OCI-LY7 (cell line): ENCODE measurements at regions not wholly inside any gene's neighbourhood (a gene's known extent, or its start where the extent isn't known, plus 50 kb on each side); places are given as distances from the start of the nearest gene placed in this dataset.

Experiments used
- BruUV-seq: library from RNA; stranded (reverse); fragments of 400-500 nt; replicated peaks from 2 replicates; lab custom pipeline; 2021; lab: Mats Ljungman, UMichigan
- CTCF ChIA-PET: fragments of 300-600 bp; sonication (Branson Sonifier 250); formaldehyde crosslinking; loops from one replicate; lab custom pipeline; 2022; ENCODE audit warnings: antibody characterized with exemption; ENCODE audit not compliant: unreplicated experiment; lab: Charles Lee
- POLR2A ChIA-PET: fragments of 300-600 bp; sonication (Branson Sonifier 250); formaldehyde crosslinking; loops from one replicate; lab custom pipeline; 2022; ENCODE audit warnings: antibody characterized with exemption; lab: Charles Lee
- DNase-seq: peaks from one replicate; pipeline ENCODE4 v3.0.0-alpha.2; 2015; ENCODE audit warnings: low spot score
- H2AFZ ChIP-seq: fragments of 200-600 bp; sonication (generic), shearing (Covaris generic); 2 replicates; pipeline ENCODE4 v1.6.1; 2014; ENCODE audit warnings: mild to moderate bottlenecking, antibody characterized with exemption, low read length, moderate library complexity
- H3K27ac ChIP-seq: fragments of 200-600 bp; sonication (generic); 2 replicates; pipeline ENCODE4 v1.5.1; 2014; ENCODE audit warnings: mixed run types, low read depth, mild to moderate bottlenecking, moderate library complexity, low read length, inconsistent platforms; ENCODE audit not compliant: poor library complexity, severe bottlenecking
- H3K36me3 ChIP-seq: fragments of 200-600 bp; sonication (generic); 2 replicates; pipeline ENCODE4 v1.6.1; 2014; ENCODE audit warnings: mild to moderate bottlenecking, antibody characterized with exemption, low read length, moderate library complexity, mixed read lengths; ENCODE audit not compliant: insufficient read depth
- H3K4me1 ChIP-seq: fragments of 200-600 bp; sonication (generic); 2 replicates; pipeline ENCODE4 v1.5.1; 2014; ENCODE audit warnings: mild to moderate bottlenecking, low read length; ENCODE audit not compliant: insufficient read depth, poor library complexity, severe bottlenecking
- H3K4me2 ChIP-seq: fragments of 200-600 bp; sonication (generic); 2 replicates; pipeline ENCODE4 v1.6.1; 2014; ENCODE audit warnings: mild to moderate bottlenecking, low read length
- H3K4me3 ChIP-seq: fragments of 200-600 bp; sonication (generic); 2 replicates; pipeline ENCODE4 v1.5.1; 2014; ENCODE audit warnings: mild to moderate bottlenecking, low read depth, low read length; ENCODE audit not compliant: poor library complexity, severe bottlenecking
- H3K79me2 ChIP-seq: fragments of 200-600 bp; sonication (generic); 2 replicates; pipeline ENCODE4 v1.6.1; 2016; ENCODE audit warnings: low read depth, mild to moderate bottlenecking, low read length, moderate library complexity, mixed read lengths; ENCODE audit not compliant: insufficient read depth
- H3K9me2 ChIP-seq: fragments of 200-600 bp; sonication (generic); 2 replicates; pipeline ENCODE4 v1.6.1; 2016; ENCODE audit warnings: mild to moderate bottlenecking, low read length, mixed read lengths; ENCODE audit not compliant: insufficient read depth
- H3K9me3 ChIP-seq: fragments of 200-600 bp; sonication (generic); 2 replicates; pipeline ENCODE4 v1.6.1; 2014; ENCODE audit warnings: mild to moderate bottlenecking, mixed run types, low read length, mixed read lengths
- H4K20me1 ChIP-seq: fragments of 200-600 bp; sonication (generic); 2 replicates; pipeline ENCODE4 v1.6.1; 2014; ENCODE audit warnings: mild to moderate bottlenecking, antibody characterized with exemption, low read length, moderate library complexity, mixed read lengths; ENCODE audit not compliant: insufficient read depth
- CTCF ChIP-seq: fragments of 200-600 bp; sonication (generic); conservative IDR thresholded peaks from 2 replicates; pipeline ENCODE4 v1.5.1; 2014; ENCODE audit warnings: mild to moderate bottlenecking, antibody characterized with exemption, low read length, moderate library complexity, mixed read lengths
- EZH2phosphoT487 ChIP-seq: fragments of 200-600 bp; sonication (generic); IDR thresholded peaks from 2 replicates; pipeline ENCODE4 v1.6.1; 2018; ENCODE audit warnings: low read depth, borderline replicate concordance, mild to moderate bottlenecking, mixed run types, antibody characterized with exemption, low read length, moderate library complexity, mixed read lengths
- intact Hi-C: fragments of 100-400 bp; cut with micrococcal nuclease; formaldehyde crosslinking; loops from one replicate; pipeline ENCODE4 v1.10.0; 2022; ENCODE audit not compliant: unreplicated experiment

- BruUV-seq, result no TSS peak
- TF ChIP-seq EZH2phosphoT487 (no peak), CTCF (no peak)
- no peak for DNase-seq
- no peaks in the 10 kb centered on the region for H3K79me2 ChIP-seq
- H3K4me3 ChIP-seq, result no peak overlapping the region
- H3K27ac ChIP-seq, result no peak overlapping the region
- no peak overlapping the region for H3K4me2 ChIP-seq
- no peaks in the 10 kb centered on the region for H3K4me1 ChIP-seq
- H3K9me3 ChIP-seq, result no peaks in the 10 kb centered on the region
- H4K20me1 ChIP-seq, result no peaks in the 10 kb centered on the region
- no peak overlapping the region for H2AFZ ChIP-seq
- no peaks in the 10 kb centered on the region for H3K9me2 ChIP-seq
- CTCF ChIA-PET, result no interaction called here
- intact Hi-C loops, result no loop called here
- H3K36me3 ChIP-seq, result no peaks in the 10 kb centered on the region
- POLR2A ChIA-PET, result interaction anchor here (0.7 kb wide), 1 partner anchor 33 kb away, joined by 3 read pairs; no protein-coding TSS in a partner anchor
These were observed 498.7 kb upstream of the CBLB start for GRCh38 chr3:106367496-106367895.

- H3K36me3 ChIP-seq, result no peaks in the 10 kb centered on the region
- ChIA-PET POLR2A (interaction anchor here (0.6 to 1.9 kb wide), 3 partner anchors 8 to 11 kb away, joined by 3 to 6 read pairs (median 5); no protein-coding TSS in a partner anchor), CTCF (no interaction called here)
- H3K9me2 ChIP-seq, result no peaks in the 10 kb centered on the region
- no peak overlapping the region for H3K4me3 ChIP-seq
- H3K27ac ChIP-seq, result no peak overlapping the region
- intact Hi-C loops, result no loop called here
- no peak overlapping the region for H2AFZ ChIP-seq
- no peak for DNase-seq
- H3K79me2 ChIP-seq, result no peaks in the 10 kb centered on the region
- TF ChIP-seq EZH2phosphoT487 (no peak), CTCF (no peak)
- no peak overlapping the region for H3K4me2 ChIP-seq
- no peaks in the 10 kb centered on the region for H4K20me1 ChIP-seq
- no peaks in the 10 kb centered on the region for H3K4me1 ChIP-seq
- H3K9me3 ChIP-seq, result no peaks in the 10 kb centered on the region
- no TSS peak for BruUV-seq
These were observed 502.6 kb upstream of the CBLB start for GRCh38 chr3:106371221-106371970.
